GM18867 (cell line): ENCODE measurements at regions not wholly inside any gene's neighbourhood (a gene's known extent, or its start where the extent isn't known, plus 50 kb on each side); places are given as distances from the start of the nearest gene placed in this dataset.

Source experiments
- ATAC-seq: cut with Tn5 transposase; IDR thresholded peaks from one replicate; pipeline ENCODE4 v1.9.1; 2021; ENCODE audit warnings: mild to moderate bottlenecking, moderate library complexity; ENCODE audit not compliant: unreplicated experiment

- no peak for ATAC-seq
These were observed 307.0 kb downstream of the ARPP21 start for GRCh38 chr3:35946121-35946853.

DNA sequence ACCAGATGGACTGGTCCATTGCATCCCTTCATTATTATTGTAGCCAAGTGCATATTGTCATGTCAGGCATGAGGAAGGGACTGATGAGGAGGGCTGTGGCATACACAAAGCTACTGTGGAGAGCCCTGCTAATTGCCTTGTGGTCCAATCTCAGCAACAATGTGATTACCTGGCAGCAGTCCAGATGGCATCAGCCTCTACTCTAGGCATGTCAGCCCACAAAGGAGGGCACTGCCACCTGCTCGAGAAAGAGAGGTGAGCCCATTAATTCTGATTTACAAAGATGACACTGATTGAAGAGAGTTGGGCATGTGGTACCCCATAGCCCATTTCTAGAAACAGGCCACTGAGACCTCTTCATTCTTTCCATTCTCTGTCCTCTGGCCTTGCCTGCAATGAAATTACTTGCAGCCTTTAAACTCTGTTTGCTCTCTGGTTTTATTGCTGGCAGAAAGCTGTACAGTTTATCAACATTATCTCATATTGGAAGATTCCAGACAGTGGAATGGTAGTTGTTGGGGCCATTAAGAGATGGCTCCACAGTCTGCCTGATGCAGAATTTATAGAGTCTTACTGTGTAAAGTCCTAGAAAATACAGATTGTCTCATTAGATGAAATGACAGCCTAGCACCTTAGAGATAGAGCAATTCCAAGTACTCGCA is 307.7 kb downstream of the ARPP21 start:
- ATAC-seq = no peak

DNA sequence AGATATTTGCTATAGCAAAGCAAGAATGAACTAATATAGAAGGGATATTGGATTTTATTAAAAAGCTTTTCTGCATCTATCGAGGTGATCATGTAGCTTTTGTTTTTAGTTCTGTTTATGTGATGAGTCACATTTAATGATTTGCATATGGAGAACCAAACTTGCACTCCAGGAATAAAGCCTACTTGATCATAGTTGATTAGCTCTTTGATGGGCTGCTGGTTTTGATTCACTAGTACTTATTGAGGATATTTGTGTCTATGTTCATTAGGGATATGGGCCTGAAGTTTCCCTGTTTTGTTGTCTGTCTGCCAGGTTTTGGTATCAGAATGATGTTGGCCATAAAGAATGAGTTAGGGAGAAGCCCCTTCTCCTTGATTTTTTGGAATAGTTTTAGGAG is 310.7 kb downstream of the ARPP21 start:
- ATAC-seq = no peak

DNA sequence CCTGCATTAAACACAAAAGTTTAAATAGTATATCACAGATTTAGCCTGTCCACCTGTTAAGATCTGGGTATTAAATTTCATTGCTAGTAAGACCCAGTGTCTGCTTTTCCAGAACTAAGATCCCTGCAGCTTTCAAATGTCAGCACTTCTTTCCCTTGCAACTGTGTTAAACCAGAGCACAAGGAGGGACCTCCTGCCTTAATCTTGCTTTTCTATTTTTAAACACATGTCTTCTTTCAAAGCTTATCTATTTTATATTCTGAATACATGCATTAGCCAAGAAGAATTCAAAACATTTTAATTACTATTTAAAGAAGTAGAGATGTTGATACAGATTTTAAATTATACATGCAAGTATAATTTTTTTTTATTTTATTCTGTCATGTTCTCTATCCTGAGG is 315.1 kb downstream of the ARPP21 start:
- no peak for ATAC-seq

DNA sequence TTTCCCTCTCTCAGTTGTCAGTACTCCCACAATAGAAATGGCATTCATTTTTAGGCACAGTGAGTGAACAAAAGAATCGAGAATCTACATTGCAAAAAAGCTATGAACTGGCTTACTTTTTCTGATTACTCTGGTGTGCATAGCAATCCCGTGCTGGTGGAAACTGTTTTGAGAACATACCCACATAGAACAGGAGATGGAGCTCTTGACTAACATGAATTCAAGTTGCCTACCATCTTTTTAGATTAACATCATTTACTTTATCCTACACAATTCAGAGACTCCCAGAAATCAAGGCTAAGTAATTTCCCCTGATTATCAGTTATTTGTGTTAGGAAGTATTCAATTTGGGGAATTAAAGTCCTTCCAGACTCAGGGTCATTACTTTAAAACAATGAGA is 326.6 kb downstream of the ARPP21 start:
- ATAC-seq = peak; percentile 54

- no peak for ATAC-seq
These were observed 327.5 kb downstream of the ARPP21 start for GRCh38 chr3:35966629-35967464.

DNA sequence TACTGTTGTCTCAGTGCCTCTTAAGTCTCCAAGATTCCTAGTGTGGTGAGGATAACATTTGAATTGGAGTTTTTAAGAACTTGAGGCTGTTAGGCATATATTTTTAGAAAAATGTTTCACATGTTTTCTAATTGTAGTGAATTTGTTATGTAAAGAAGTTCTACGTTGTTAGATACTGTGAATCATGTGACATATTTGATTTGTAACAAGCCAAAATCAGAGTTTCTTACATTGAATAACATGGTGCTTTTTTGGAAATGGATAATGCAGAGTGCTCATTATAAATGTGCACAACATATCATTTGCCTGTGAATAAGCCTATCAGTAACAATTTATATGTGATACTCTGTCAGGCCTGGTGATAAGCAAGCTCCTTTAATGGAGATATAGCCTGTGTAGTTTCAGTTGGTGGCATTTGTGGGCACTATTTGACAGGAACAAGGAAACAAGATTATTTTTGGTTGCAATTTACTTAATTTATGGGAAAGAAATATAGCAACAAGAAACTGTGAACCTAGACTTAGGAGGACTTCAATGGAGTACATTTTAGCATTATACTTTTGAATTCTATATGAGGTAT is 328.8 kb downstream of the ARPP21 start:
- ATAC-seq = no peak

DNA sequence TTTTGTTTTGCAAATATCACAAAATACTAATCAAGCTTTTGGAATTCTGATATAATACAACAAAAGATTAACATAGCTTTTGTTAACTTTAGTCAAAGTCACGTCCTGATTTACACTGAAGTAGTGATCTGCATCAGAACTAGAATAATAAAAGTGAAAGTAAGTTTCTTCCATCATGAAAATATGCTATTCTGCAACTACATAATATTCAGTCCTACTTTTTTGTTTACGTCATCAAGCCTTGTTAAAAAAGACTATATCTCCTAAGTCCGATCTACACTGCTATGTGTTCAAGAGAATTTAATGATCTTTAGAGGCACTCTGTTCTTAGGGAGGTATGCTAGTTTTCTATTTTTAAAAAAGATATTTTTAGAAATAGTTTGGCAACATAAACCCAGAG is 330.1 kb downstream of the ARPP21 start:
- no peak for ATAC-seq

DNA sequence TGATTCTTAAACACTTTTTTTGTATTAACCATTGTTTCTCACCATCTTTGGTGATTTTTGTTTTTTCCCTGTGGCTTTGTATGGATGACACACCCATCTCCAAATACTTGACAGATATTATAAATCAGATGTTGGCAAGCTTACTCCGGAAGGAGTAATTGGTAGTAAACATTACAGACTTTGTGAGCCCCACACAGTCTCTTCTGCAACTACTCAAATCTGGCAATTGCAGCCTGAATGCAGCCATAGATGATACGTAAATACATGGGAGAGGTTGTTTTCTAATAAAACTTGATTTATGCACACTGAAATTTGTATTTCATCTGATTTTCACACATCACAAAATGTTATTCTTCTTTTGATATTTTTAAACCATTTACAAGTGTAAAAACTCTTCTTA is 331.5 kb downstream of the ARPP21 start:
- ATAC-seq = no peak

- no peak for ATAC-seq
These were observed 332.4 kb downstream of the ARPP21 start for GRCh38 chr3:35971686-35972085.

GRCh38 chr3:35974872-35975271 is 335.5 kb downstream of the ARPP21 start:
- no peak for ATAC-seq

DNA sequence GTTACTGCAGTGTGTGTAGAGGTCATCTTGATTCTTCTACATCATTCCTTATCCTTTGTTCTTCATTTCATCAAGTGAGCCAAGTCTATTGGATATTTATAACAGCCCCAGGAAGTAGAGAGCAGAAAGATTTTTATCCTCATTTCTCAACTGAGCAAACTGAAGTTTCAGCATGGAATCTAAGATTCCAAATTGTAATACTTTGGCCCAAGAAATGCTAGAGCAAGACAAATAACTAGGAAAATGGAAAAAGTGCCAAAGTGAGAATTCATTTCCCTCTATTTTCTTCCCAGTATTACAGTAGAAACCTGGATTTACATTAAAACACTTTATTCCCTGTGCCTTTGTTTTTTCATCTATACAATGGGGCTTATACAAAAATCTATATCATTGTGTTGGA is 346.8 kb downstream of the ARPP21 start:
- ATAC-seq = no peak

DNA sequence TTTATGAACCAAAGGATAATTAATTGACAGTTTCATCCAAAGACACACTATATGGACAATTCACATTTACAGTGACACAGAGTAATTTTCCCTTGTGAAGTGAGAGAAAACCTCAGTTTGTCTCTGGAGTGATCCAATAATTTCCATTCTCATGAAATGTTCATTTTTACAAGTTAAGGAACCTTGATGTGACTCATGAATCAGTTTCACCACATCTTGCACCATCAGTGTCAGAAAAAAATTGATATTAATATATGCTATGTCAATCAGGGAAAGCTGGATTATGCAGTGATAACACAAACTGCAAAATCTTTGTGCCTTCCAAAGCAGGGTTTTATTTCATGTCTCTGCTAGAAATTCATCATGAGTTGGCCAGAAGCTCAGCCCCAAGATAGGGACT is 348.1 kb downstream of the ARPP21 start:
- no peak for ATAC-seq

DNA sequence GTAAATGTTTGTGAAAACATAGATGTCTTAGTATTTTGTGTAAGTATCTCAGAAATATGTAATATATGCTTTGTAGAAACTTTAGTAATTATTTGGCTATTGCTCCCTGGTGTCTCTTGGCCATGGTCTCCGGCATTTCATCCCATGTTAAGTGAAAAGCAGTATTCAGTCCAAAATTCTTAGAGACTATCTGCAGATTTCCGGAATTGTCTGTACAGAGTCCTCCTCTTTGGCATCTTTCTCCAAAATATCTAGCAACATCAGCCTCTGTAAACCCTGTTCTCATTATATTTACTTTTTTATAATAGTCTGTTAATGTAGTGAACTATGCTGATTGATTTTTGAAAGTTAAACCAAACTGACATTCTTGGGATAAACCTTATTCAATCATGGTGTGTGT is 352.7 kb downstream of the ARPP21 start:
- ATAC-seq = no peak

DNA sequence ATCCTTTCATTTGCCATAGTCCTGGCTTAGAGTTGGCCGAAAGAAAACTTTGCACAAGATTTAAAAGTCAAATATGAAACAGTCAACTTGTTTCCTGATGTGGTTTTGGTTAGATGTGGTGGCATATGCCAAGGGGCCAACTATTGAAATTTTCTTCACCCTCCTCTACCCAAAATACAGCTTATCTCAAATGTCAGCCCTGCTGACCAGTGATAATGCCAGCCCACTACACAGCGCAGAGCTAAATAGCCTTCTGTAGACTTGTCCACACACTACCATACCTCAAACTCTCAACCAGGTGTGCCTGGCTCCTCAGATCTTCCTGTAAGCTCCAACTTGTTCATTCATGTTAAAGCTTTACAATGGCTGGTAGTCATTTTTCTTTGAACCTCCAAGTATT is 368.5 kb upstream of the STAC start:
- no peak for ATAC-seq

GRCh38 chr3:36013425-36013824 is 366.9 kb upstream of the STAC start:
- no peak for ATAC-seq

DNA sequence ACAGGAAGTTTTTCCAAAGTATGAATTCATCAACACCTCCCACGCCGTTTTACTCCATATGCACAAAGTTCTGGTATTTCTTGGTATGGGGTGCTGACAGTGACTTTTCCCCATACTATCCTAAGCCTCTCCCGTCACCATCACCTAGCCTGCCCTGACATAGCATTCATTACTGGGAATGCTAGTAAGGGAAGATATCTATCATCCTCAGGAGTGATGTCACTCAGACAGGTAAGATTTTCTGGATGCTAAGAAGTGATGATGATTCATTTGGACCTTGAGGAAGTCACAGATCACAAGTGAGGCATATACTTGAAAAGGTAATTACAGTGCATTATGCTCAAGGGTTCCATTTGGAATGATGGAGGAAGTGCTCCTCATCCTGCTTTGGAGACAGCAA is 355.1 kb upstream of the STAC start:
- ATAC-seq = no peak

DNA sequence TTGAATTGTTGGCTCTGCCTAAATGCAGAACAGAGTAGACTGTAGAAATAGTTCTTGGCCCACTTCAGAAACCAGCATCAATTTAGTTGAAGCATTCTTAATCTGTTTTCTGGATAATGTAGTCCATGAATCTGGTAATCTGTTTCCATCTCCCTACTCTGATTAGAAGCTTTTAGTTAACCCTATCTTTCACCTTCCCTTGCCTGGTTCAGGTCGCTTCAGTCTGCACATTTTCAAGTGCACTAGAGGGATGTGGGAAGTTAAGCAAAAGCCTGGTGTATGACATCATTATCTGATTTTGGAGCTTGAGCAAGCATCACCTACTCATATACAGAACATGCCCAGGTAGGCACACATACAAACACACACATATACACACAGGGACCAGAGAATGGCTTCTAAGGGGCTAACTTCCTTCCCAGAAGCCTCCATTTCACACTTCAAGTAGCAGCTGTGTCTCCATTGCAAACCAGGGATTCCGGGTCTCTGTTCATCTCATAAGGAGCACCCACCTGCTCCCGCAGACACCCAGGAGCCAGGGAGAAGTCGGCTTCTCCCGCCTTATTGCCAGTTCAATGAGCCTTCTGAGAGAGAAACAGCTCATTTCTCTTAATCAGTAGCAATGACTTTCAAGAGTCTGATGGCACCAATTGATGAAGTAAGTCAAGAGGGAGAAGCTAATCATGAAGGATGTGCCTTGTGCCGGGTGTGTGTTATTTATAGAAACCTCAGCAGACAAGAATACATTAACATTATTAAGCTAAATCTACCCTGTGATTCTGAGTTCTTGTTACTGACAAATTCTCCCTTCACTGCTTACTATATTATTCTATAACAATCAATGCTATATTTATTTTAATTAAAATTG is 347.9 kb upstream of the STAC start:
- ATAC-seq = no peak

DNA sequence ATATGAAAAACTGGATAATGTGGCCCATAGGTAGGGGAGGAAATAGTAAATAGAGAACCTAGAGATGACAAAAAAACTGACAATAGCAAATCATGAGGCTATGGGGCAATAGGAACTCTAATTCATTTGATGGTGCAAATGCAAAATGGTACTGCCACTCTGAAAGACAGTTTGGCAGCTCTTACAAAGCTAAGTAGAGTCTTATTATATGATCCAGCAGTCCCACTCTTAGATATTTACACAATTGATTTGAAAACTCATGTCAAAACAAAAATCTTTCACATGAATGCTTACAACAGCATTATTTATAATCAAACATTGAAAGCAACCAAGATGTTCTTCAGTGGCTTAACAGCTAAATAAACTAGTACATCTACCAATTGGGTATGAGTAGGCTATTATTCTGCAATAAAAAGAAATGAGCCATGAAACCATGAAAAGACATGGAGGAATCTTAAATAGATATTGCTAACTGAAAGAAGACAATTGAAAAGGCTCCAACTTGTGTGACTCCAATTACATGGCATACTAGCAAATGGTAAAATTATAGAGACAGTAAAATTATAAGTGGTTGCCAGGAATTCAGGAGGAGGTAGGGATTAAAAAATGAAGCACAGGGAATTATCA is 321.8 kb upstream of the STAC start:
- ATAC-seq = no peak

GRCh38 chr3:36060950-36061349 is 319.4 kb upstream of the STAC start:
- no peak for ATAC-seq
